Upper lobe of right lung (tissue), 1 donor: ENCODE measurements at regions not wholly inside any gene's neighbourhood (a gene's known extent, or its start where the extent isn't known, plus 50 kb on each side); places are given as distances from the start of the nearest gene placed in this dataset.

Experiments
- ATAC-seq: fragments of 200-7000 bp; cut with Tn5 transposase; one replicate; pipeline ENCODE4 v1.9.1; 2020; ENCODE audit warnings: mild to moderate bottlenecking, moderate library complexity
- DNase-seq: peaks from one replicate; pipeline ENCODE4 v3.0.0-alpha.2; 2020
- H3K27ac ChIP-seq: fragments of 200-600 bp; one replicate; pipeline ENCODE4 v1.8.0; 2022
- H3K27me3 ChIP-seq: fragments of 200-600 bp; one replicate; pipeline ENCODE4 v1.8.0; 2022; ENCODE audit warnings: mild to moderate bottlenecking
- H3K36me3 ChIP-seq: fragments of 200-600 bp; one replicate; pipeline ENCODE4 v1.8.0; 2022
- H3K4me1 ChIP-seq: fragments of 200-600 bp; one replicate; pipeline ENCODE4 v1.8.0; 2022
- H3K4me3 ChIP-seq: fragments of 200-600 bp; one replicate; pipeline ENCODE4 v1.8.0; 2022; ENCODE audit warnings: mild to moderate bottlenecking
- H3K9me3 ChIP-seq: fragments of 200-600 bp; one replicate; pipeline ENCODE4 v1.8.0; 2022
- CTCF ChIP-seq: fragments of 200-600 bp; IDR thresholded peaks from one replicate; pipeline ENCODE4 v1.8.0; 2022; ENCODE audit warnings: antibody characterized with exemption
- intact Hi-C: fragments of 100-400 bp; cut with DNase I; formaldehyde crosslinking; loops from one replicate; pipeline ENCODE4 v1.11.0; 2022
- donor health status: DM: no; HTN: yes; CAD: no; lungs with severe emphysema.

DNA sequence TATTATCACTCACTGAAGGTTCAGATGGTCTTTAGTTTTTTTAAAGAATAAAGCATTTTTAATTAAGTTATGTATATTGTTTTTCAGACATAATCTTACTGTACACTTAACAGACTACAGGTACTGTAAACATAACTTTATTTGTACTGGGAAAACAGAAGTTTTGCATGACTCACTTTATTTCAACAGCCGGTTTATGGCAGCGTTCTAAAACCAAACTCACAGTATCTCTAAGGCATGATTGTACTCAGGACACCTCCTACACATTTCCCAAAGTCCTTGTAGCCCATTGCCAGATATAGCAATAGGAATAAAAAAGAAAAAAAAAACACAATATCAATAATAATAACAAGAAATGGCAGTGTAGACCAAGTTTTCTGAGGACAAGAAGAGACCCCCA, 1341.4 kb downstream of the FSCB start:
- intact Hi-C loops: no loop called here
- no peak overlapping the region for H3K27ac ChIP-seq
- no peaks in the 10 kb centered on the region for H3K9me3 ChIP-seq
- H3K27me3 ChIP-seq: no peaks in the 10 kb centered on the region
- no peak overlapping the region for H3K4me3 ChIP-seq
- ATAC-seq (no peak), DNase-seq (no peak)
- H3K36me3 ChIP-seq: no peaks in the 10 kb centered on the region
- no peaks in the 10 kb centered on the region for H3K4me1 ChIP-seq
- TF ChIP-seq CTCF: no peak

GRCh38 chr14:43161477-43161876, 1345.6 kb downstream of the FSCB start:
- intact Hi-C loops: no loop called here
- no peak for TF ChIP-seq CTCF
- Histone ChIP-seq H3K27ac (no peak overlapping the region), H3K36me3 (no peaks in the 10 kb centered on the region), H3K4me3 (no peak overlapping the region), H3K4me1 (no peaks in the 10 kb centered on the region), H3K9me3 (no peaks in the 10 kb centered on the region), H3K27me3 (no peaks in the 10 kb centered on the region)
- DNase-seq: no peak
- no peak for ATAC-seq

DNA sequence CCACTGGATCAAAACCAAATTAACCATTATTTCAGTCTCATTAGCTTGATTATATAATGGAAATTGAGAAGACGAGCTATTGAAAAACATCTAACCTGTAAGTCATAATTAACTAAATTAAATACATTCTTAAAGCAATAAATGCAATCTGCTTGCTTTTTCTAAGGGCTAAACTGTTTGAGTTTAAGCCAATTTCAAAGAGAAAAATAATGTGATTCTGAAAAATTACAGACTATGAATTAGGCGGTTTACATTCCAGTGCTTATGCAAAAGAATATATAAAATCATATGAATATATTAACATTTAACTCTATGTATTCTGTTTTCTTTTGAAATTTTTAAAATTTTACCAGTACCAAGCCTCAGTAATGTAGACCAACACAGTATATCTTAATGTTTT, 1349.4 kb downstream of the FSCB start:
- DNase-seq: no peak
- no peaks in the 10 kb centered on the region for H3K9me3 ChIP-seq

GRCh38 chr14:43155924-43156323, 1351.2 kb downstream of the FSCB start:
- intact Hi-C loops: no loop called here
- Histone ChIP-seq H3K9me3 (no peaks in the 10 kb centered on the region), H3K36me3 (no peaks in the 10 kb centered on the region), H3K27me3 (no peaks in the 10 kb centered on the region), H3K27ac (no peak overlapping the region), H3K4me1 (no peaks in the 10 kb centered on the region), H3K4me3 (no peak overlapping the region)
- no peak for DNase-seq
- no peak for TF ChIP-seq CTCF
- no peak for ATAC-seq

More for the DNA sequence above, 1349.4 kb downstream of the FSCB start:
- Histone ChIP-seq H3K36me3 (no peaks in the 10 kb centered on the region), H3K27ac (no peak overlapping the region), H3K4me3 (no peak overlapping the region), H3K4me1 (no peaks in the 10 kb centered on the region), H3K27me3 (no peaks in the 10 kb centered on the region)
- ATAC-seq: no peak
- intact Hi-C loops: no loop called here
- TF ChIP-seq CTCF: no peak

DNA sequence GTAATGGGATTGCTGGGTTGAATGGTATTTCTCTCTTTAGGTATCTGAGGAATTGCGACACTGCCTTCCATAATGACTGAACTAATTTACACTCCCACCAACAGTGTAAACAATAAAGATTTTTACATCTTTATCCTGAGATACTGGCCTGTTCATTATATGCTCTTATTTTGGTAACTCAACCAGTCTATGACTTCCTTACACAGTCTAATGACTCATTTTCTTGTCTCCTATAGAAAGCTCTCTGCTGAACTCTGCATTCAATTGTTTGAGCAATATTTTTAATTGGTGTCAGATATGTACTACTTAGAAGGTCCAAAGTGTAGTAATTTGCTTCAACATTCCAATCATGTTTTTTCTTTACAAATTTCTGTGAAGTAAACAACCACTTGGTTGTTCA, 1351.8 kb downstream of the FSCB start:
- Histone ChIP-seq H3K36me3 (no peaks in the 10 kb centered on the region), H3K4me1 (no peaks in the 10 kb centered on the region)
- ATAC-seq: no peak

More for the DNA sequence above, 1351.8 kb downstream of the FSCB start:
- intact Hi-C loops: no loop called here
- DNase-seq: no peak
- no peak overlapping the region for H3K4me3 ChIP-seq
- no peak for TF ChIP-seq CTCF
- H3K9me3 ChIP-seq: no peaks in the 10 kb centered on the region
- no peak overlapping the region for H3K27ac ChIP-seq
- no peaks in the 10 kb centered on the region for H3K27me3 ChIP-seq
